ENCODE measurements at regions not wholly inside any gene's neighbourhood (a gene's known extent, or its start where the extent isn't known, plus 50 kb on each side); places are given as distances from the start of the nearest gene placed in this dataset.

- H3K27ac ChIP-seq, result no peak overlapping the region
- TF ChIP-seq CTCF (IDR thresholded peaks at IDR 0.05), result no peak
- no peaks in the 10 kb centered on the region for H3K9me3 ChIP-seq
- H3K36me3 ChIP-seq, result no peaks in the 10 kb centered on the region
- H3K4me3 ChIP-seq, result no peak overlapping the region
- H3K27me3 ChIP-seq, result no peaks in the 10 kb centered on the region
- no peaks in the 10 kb centered on the region for H3K4me1 ChIP-seq
- peak; percentile 42 for DNase-seq (ENCODE audit: low spot score)
Observed at GRCh38 chr20:57878786-57879424, 169.1 kb upstream of the PMEPA1 start.

- Histone ChIP-seq H3K4me3 (no peak overlapping the region), H3K4me1 (no peaks in the 10 kb centered on the region), H3K27me3 (no peaks in the 10 kb centered on the region), H3K36me3 (no peaks in the 10 kb centered on the region), H3K27ac (no peak overlapping the region), H3K9me3 (no peaks in the 10 kb centered on the region)
- TF ChIP-seq CTCF (IDR thresholded peaks at IDR 0.05), result no peak
- peak; percentile 34 for DNase-seq (ENCODE audit: low spot score)
Observed at GRCh38 chr20:57877995-57878394, 168.2 kb upstream of the PMEPA1 start.

GRCh38 chr20:57877131-57877824 lies 167.5 kb upstream of the PMEPA1 start:
- Histone ChIP-seq H3K27me3 (no peaks in the 10 kb centered on the region), H3K36me3 (no peaks in the 10 kb centered on the region), H3K9me3 (no peaks in the 10 kb centered on the region), H3K4me1 (no peaks in the 10 kb centered on the region), H3K4me3 (no peak overlapping the region), H3K27ac (no peak overlapping the region)
- no peak for TF ChIP-seq CTCF (IDR thresholded peaks at IDR 0.05)
- DNase-seq (ENCODE audit: low spot score), result peak; percentile 16

GRCh38 chr20:57876163-57876562 lies 166.3 kb upstream of the PMEPA1 start:
- no peaks in the 10 kb centered on the region for H3K36me3 ChIP-seq
- no peaks in the 10 kb centered on the region for H3K9me3 ChIP-seq
- H3K27ac ChIP-seq, result no peak overlapping the region
- peak; percentile 23 for DNase-seq (ENCODE audit: low spot score)
- H3K4me3 ChIP-seq, result no peak overlapping the region
- H3K4me1 ChIP-seq, result no peaks in the 10 kb centered on the region
- H3K27me3 ChIP-seq, result no peaks in the 10 kb centered on the region
- no peak for TF ChIP-seq CTCF (IDR thresholded peaks at IDR 0.05)

- no peak for DNase-seq (ENCODE audit: low spot score)
- no peak for TF ChIP-seq CTCF (IDR thresholded peaks at IDR 0.05)
- Histone ChIP-seq H3K27me3 (no peaks in the 10 kb centered on the region), H3K27ac (no peak overlapping the region), H3K36me3 (no peaks in the 10 kb centered on the region), H3K4me1 (no peaks in the 10 kb centered on the region), H3K4me3 (no peak overlapping the region), H3K9me3 (no peaks in the 10 kb centered on the region)
Observed at GRCh38 chr20:57874141-57874540, 164.3 kb upstream of the PMEPA1 start.
